Stimulated activated CD4-positive, alpha-beta T cell treated with anti-CD3 and anti-CD28 coated beads, Interleukin-1b, Interleukin-23, amount 100 ng/mL, for 24 hours (primary cell): ENCODE measurements at regions not wholly inside any gene's neighbourhood (a gene's known extent, or its start where the extent isn't known, plus 50 kb on each side); places are given as distances from the start of the nearest gene placed in this dataset.
"Not testable (repeated sequence)": the region's sequence is repeated elsewhere in the genome, so short reads cannot be mapped to it uniquely, and the experiment has no call there.

Experiments used
- DNase-seq, 4 experiments: peaks; one replicate each; pipeline ENCODE4 v3.0.0-alpha.2; 2020; ENCODE audit warnings: low read depth in 4 of 4, low spot score in 1 of 4

GRCh38 chr7:68922850-68923249, 675.4 kb upstream of the AUTS2 start:
- DNase-seq = no peak

- DNase-seq = no peak
Observed at GRCh38 chr7:68925241-68925640, 673.0 kb upstream of the AUTS2 start.

- no peak for DNase-seq
Observed at GRCh38 chr7:68929781-68930261, 668.5 kb upstream of the AUTS2 start.

GRCh38 chr7:68936471-68937035, 661.7 kb upstream of the AUTS2 start:
- no peak for DNase-seq

- no peak for DNase-seq
Observed at GRCh38 chr7:68938151-68938550, 660.1 kb upstream of the AUTS2 start.

- DNase-seq = no peak
Observed at GRCh38 chr7:68943786-68944185, 654.5 kb upstream of the AUTS2 start.

GRCh38 chr7:68955656-68956055, 642.6 kb upstream of the AUTS2 start:
- DNase-seq = no peak

GRCh38 chr7:68958571-68958970, 639.7 kb upstream of the AUTS2 start:
- no peak for DNase-seq

- no peak for DNase-seq
Observed at GRCh38 chr7:68963552-68963951, 634.7 kb upstream of the AUTS2 start.

GRCh38 chr7:68964060-68964459, 634.2 kb upstream of the AUTS2 start:
- no peak for DNase-seq

- DNase-seq = no peak
Observed at GRCh38 chr7:68965351-68965750, 632.9 kb upstream of the AUTS2 start.

- DNase-seq = no peak
Observed at GRCh38 chr7:68967598-68967997, 630.7 kb upstream of the AUTS2 start.

- no peak for DNase-seq
Observed at GRCh38 chr7:68969571-68969970, 628.7 kb upstream of the AUTS2 start.

- no peak for DNase-seq
Observed at GRCh38 chr7:68971634-68972340, 626.5 kb upstream of the AUTS2 start.

GRCh38 chr7:68977385-68978055, 620.8 kb upstream of the AUTS2 start:
- no peak for DNase-seq

- DNase-seq = no peak
Observed at GRCh38 chr7:68978710-68979109, 619.6 kb upstream of the AUTS2 start.

- DNase-seq = no peak
Observed at GRCh38 chr7:68980011-68980410, 618.3 kb upstream of the AUTS2 start.

- not testable (repeated sequence) for DNase-seq
Observed at GRCh38 chr7:68980432-68980831, 617.8 kb upstream of the AUTS2 start.

GRCh38 chr7:68984306-68984705, 614.0 kb upstream of the AUTS2 start:
- no peak for DNase-seq

- no peak for DNase-seq
Observed at GRCh38 chr7:68994841-68995240, 603.4 kb upstream of the AUTS2 start.

- DNase-seq = no peak
Observed at GRCh38 chr7:68998136-68998535, 600.1 kb upstream of the AUTS2 start.

- no peak for DNase-seq
Observed at GRCh38 chr7:69002416-69002815, 595.9 kb upstream of the AUTS2 start.
